HCT116 (cell line): ENCODE measurements at regions not wholly inside any gene's neighbourhood (a gene's known extent, or its start where the extent isn't known, plus 50 kb on each side); places are given as distances from the start of the nearest gene placed in this dataset.

Source experiments
- ATAC-seq: fragments of 200-7000 bp; cut with Tn5 transposase; 2 replicates; pipeline ENCODE4 v1.9.1; 2020; ENCODE audit warnings: mild to moderate bottlenecking, moderate library complexity
- BruUV-seq: library from RNA; stranded (reverse); fragments of 400-500 nt; replicated peaks from 2 replicates; lab custom pipeline; 2021; lab: Mats Ljungman, UMichigan
- CTCF ChIA-PET: fragments of 300-600 bp; sonication (Branson Sonifier 250); formaldehyde crosslinking; loops from one replicate; lab custom pipeline; 2021; ENCODE audit warnings: antibody characterized with exemption; lab: Charles Lee
- POLR2A ChIA-PET: fragments of 300-600, 350-600 bp; sonication (Branson Sonifier 250); formaldehyde crosslinking; loops from one replicate; lab custom pipeline; 2021; ENCODE audit warnings: antibody characterized with exemption; lab: Charles Lee
- RAD21 ChIA-PET, 2 experiments: fragments of 300-600 bp; sonication (Branson Sonifier 250); formaldehyde crosslinking; loops; one replicate each; lab custom pipeline; 2023; ENCODE audit warnings: low total read pairs in 2 of 2; ENCODE audit not compliant: uncharacterized antibody in 2 of 2, unreplicated experiment in 2 of 2, low non-redundant PET in 1 of 2; lab: Charles Lee
- DNase-seq: peaks from one replicate; pipeline ENCODE4 v3.0.0-alpha.2; 2010; ENCODE audit warnings: low read depth, low spot score
- H2AFZ ChIP-seq: fragments of 200-600 bp; shearing (Covaris generic), sonication (generic); 2 replicates; pipeline ENCODE4 v1.6.1; 2017; ENCODE audit warnings: low read depth, mixed run types, mixed read lengths, antibody characterized with exemption, low read length; ENCODE audit not compliant: poor library complexity, severe bottlenecking
- H3K27ac ChIP-seq: 2 replicates; pipeline ENCODE4 v1.5.1; 2012; ENCODE audit warnings: low read depth, low read length
- H3K27me3 ChIP-seq: fragments of 200-600 bp; sonication (generic); 2 replicates; pipeline ENCODE4 v1.6.1; 2016; ENCODE audit warnings: mixed run types, low read length, mixed read lengths; ENCODE audit not compliant: insufficient read depth
- H3K36me3 ChIP-seq, 2 experiments: fragments of 200-500 bp in 1 of 2; fragments of 200-600 bp in 1 of 2; sonication (Bioruptor generic) in 1 of 2; sonication (generic) in 1 of 2; 2 replicates each; pipeline versions ENCODE4 v1.5.1 to v1.6.1; 2014 to 2016; ENCODE audit warnings: low read length in 2 of 2, inconsistent platforms in 1 of 2, mixed read lengths in 1 of 2, mixed run types in 1 of 2; ENCODE audit not compliant: insufficient read depth in 2 of 2, control insufficient read depth in 1 of 2
- H3K4me1 ChIP-seq, 2 experiments: fragments of 200-600 bp in 1 of 2; sonication (generic) in 1 of 2; 2 replicates each; pipeline versions ENCODE4 v1.5.1 to v1.6.1; 2012 to 2017; ENCODE audit warnings: low read length in 2 of 2, inconsistent platforms in 1 of 2, mild to moderate bottlenecking in 1 of 2, mixed read lengths in 1 of 2, mixed run types in 1 of 2, moderate library complexity in 1 of 2; ENCODE audit not compliant: insufficient read depth in 2 of 2, control insufficient read depth in 1 of 2
- H3K4me2 ChIP-seq: fragments of 200-600 bp; sonication (generic); 2 replicates; pipeline ENCODE4 v1.6.1; 2017; ENCODE audit warnings: mixed run types, low read length, mixed read lengths
- H3K4me3 ChIP-seq, 2 experiments: fragments of 200-600 bp in 1 of 2; sonication (generic) in 1 of 2; replicated peaks in 1 of 2; 2 replicates each; pipeline ENCODE4 v1.5.1; 2011 to 2016; ENCODE audit warnings: low read length in 2 of 2, control low read depth in 1 of 2, low read depth in 1 of 2, mild to moderate bottlenecking in 1 of 2, mixed read lengths in 1 of 2, mixed run types in 1 of 2
- H3K79me2 ChIP-seq: fragments of 200-600 bp; sonication (generic); 2 replicates; pipeline ENCODE4 v1.6.1; 2017; ENCODE audit warnings: mild to moderate bottlenecking, mixed run types, low read length, moderate library complexity, mixed read lengths; ENCODE audit not compliant: insufficient read depth
- H3K9ac ChIP-seq: fragments of 200-600 bp; sonication (generic); 2 replicates; pipeline ENCODE4 v1.6.1; 2016; ENCODE audit warnings: low read length, mixed read lengths
- H3K9me2 ChIP-seq: fragments of 200-600 bp; sonication (generic), shearing (Covaris generic); 2 replicates; pipeline ENCODE4 v1.6.1; 2017; ENCODE audit warnings: mixed run types, mild to moderate bottlenecking, moderate library complexity; ENCODE audit not compliant: insufficient read depth
- H3K9me3 ChIP-seq, 2 experiments: fragments of 200-500 bp in 1 of 2; fragments of 200-600 bp in 1 of 2; sonication (Bioruptor generic) in 1 of 2; sonication (generic) in 1 of 2; 2 replicates each; pipeline ENCODE4 v1.6.1; 2014 to 2017; ENCODE audit warnings: low read length in 2 of 2, mixed read lengths in 2 of 2, inconsistent platforms in 1 of 2, low read depth in 1 of 2, mild to moderate bottlenecking in 1 of 2, mixed run types in 1 of 2, moderate library complexity in 1 of 2; ENCODE audit not compliant: control insufficient read depth in 1 of 2, insufficient read depth in 1 of 2
- H4K20me1 ChIP-seq: fragments of 200-600 bp; sonication (generic), shearing (Covaris generic); 2 replicates; pipeline ENCODE4 v1.6.1; 2017; ENCODE audit warnings: mixed run types, mild to moderate bottlenecking, moderate library complexity; ENCODE audit not compliant: insufficient read depth
- ATF3 ChIP-seq: IDR thresholded peaks from 2 replicates; pipeline ENCODE4 v1.6.1; 2012
- CBX3 ChIP-seq: IDR thresholded peaks from 2 replicates; pipeline ENCODE4 v1.6.1; 2012; ENCODE audit warnings: low read depth
- CEBPB ChIP-seq: IDR thresholded peaks from 2 replicates; pipeline ENCODE4 v1.6.1; 2012; ENCODE audit warnings: low read depth
- EGR1 ChIP-seq: IDR thresholded peaks from 2 replicates; pipeline ENCODE4 v1.6.1; 2012; ENCODE audit warnings: low read depth
- ELF1 ChIP-seq: IDR thresholded peaks from 2 replicates; pipeline ENCODE4 v1.6.1; 2012; ENCODE audit warnings: low read depth, borderline replicate concordance
- EZH2 ChIP-seq: fragments of 200-600 bp; sonication (generic); IDR thresholded peaks from 2 replicates; pipeline ENCODE4 v1.6.1; 2017; ENCODE audit warnings: antibody characterized with exemption, mixed run types
- FOSL1 ChIP-seq: IDR thresholded peaks from 2 replicates; pipeline ENCODE4 v1.6.1; 2012; ENCODE audit warnings: low read depth
- RAD21 ChIP-seq: IDR thresholded peaks from 2 replicates; pipeline ENCODE4 v1.6.1; 2012; ENCODE audit warnings: low read depth, mild to moderate bottlenecking
- SP1 ChIP-seq: IDR thresholded peaks from 2 replicates; pipeline ENCODE4 v1.6.1; 2012; ENCODE audit warnings: low read depth
- SRF ChIP-seq: IDR thresholded peaks from 2 replicates; pipeline ENCODE4 v1.6.1; 2012; ENCODE audit warnings: low read depth
- TCF7L2 ChIP-seq: IDR thresholded peaks from 2 replicates; pipeline ENCODE4 v1.7.0; 2011; ENCODE audit warnings: borderline replicate concordance, inconsistent platforms; ENCODE audit not compliant: insufficient read depth, insufficient read length; ENCODE audit errors: extremely low read depth
- ZNF274 ChIP-seq: fragments of 200-500 bp; sonication (Bioruptor generic); IDR thresholded peaks from 2 replicates; pipeline ENCODE4 v1.6.1; 2014; ENCODE audit warnings: mild to moderate bottlenecking, low read depth, low read length, inconsistent platforms
- intact Hi-C: fragments of 100-400 bp; cut with micrococcal nuclease; formaldehyde crosslinking; loops from 2 replicates; pipeline ENCODE4 v1.10.0; 2022
- TF ChIP-seq, protein P1 (sequence below), 3 experiments: fragments of 200-600 bp in 1 of 3; sonication (generic) in 1 of 3; IDR thresholded peaks in 2 of 3; conservative IDR thresholded peaks in 1 of 3; 2 replicates each; pipeline ENCODE4 v1.5.1; 2012 to 2017; ENCODE audit warnings: low read depth in 2 of 3, low read length in 2 of 3, antibody characterized with exemption in 1 of 3, borderline replicate concordance in 1 of 3, control low read depth in 1 of 3, mild to moderate bottlenecking in 1 of 3, mixed read lengths in 1 of 3, mixed run types in 1 of 3, moderate library complexity in 1 of 3; ENCODE audit not compliant: insufficient read depth in 1 of 3
- TF ChIP-seq, protein P2 (sequence below): IDR thresholded peaks from 2 replicates; pipeline ENCODE4 v1.6.1; 2012
- TF ChIP-seq, protein P3 (sequence below): IDR thresholded peaks from 2 replicates; pipeline ENCODE4 v1.6.1; 2011; ENCODE audit warnings: mild to moderate bottlenecking, low read length, moderate library complexity; ENCODE audit not compliant: insufficient replicate concordance; ENCODE audit errors: extremely low read depth

- Histone ChIP-seq H3K4me3 (peak overlapping the region; percentile 19 to 35), H3K27ac (no peak overlapping the region), H3K4me2 (peak overlapping the region; percentile 45), H3K9me2 (no peaks in the 10 kb centered on the region), H3K27me3 (peaks cover 15% of the 10 kb centered on the region; the same call in 1 of the 2 replicates), H4K20me1 (no peaks in the 10 kb centered on the region), H3K4me1 (peaks cover 3 to 4% of the 10 kb centered on the region in 2 experiments; a peak in 2 of 4 replicates), H3K79me2 (no peaks in the 10 kb centered on the region), H3K36me3 (no peaks in the 10 kb centered on the region), H3K9me3 (no peaks in the 10 kb centered on the region), H2AFZ (peak overlapping the region; percentile 57), H3K9ac (no peak overlapping the region)
- TF ChIP-seq, protein P1, sequence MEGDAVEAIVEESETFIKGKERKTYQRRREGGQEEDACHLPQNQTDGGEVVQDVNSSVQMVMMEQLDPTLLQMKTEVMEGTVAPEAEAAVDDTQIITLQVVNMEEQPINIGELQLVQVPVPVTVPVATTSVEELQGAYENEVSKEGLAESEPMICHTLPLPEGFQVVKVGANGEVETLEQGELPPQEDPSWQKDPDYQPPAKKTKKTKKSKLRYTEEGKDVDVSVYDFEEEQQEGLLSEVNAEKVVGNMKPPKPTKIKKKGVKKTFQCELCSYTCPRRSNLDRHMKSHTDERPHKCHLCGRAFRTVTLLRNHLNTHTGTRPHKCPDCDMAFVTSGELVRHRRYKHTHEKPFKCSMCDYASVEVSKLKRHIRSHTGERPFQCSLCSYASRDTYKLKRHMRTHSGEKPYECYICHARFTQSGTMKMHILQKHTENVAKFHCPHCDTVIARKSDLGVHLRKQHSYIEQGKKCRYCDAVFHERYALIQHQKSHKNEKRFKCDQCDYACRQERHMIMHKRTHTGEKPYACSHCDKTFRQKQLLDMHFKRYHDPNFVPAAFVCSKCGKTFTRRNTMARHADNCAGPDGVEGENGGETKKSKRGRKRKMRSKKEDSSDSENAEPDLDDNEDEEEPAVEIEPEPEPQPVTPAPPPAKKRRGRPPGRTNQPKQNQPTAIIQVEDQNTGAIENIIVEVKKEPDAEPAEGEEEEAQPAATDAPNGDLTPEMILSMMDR (IDR thresholded peaks at IDR 0.05 in 2 of 3, conservative IDR thresholded peaks at IDR 0.05 in 1 of 3; ENCODE audit: borderline replicate concordance in 1 of 3, insufficient read depth in 1 of 3, low read depth in 2 of 3, low read length in 2 of 3) = peak; percentile 4 to 50 (median 41); a peak in 4 of 6 replicates
- no peak for TF ChIP-seq SP1
- POLR2A ChIA-PET = no interaction called here
- BruUV-seq = no TSS peak
- intact Hi-C loops = loop anchor here (5.0 kb wide), 1 partner anchor 636 kb away; no protein-coding TSS in a partner anchor
- ATAC-seq (peak; percentile 87), DNase-seq (no peak)
- CTCF ChIA-PET = no interaction called here
- RAD21 ChIA-PET = no interaction called here
These were observed 164.5 kb downstream of the PTH2R start for GRCh38 chr2:208570851-208571763.

GRCh38 chr2:208571764-208572131 is 165.2 kb downstream of the PTH2R start:
- intact Hi-C loops = loop anchor here (5.0 kb wide), 1 partner anchor 636 kb away; no protein-coding TSS in a partner anchor
- Histone ChIP-seq H3K9me2 (no peaks in the 10 kb centered on the region), H3K4me2 (peak overlapping the region; percentile 45; the same call in 1 of the 2 replicates), H3K9ac (no peak overlapping the region), H3K79me2 (no peaks in the 10 kb centered on the region), H3K36me3 (no peaks in the 10 kb centered on the region), H3K27me3 (peaks cover 15% of the 10 kb centered on the region; the same call in 1 of the 2 replicates), H2AFZ (peak overlapping the region; percentile 57), H3K27ac (no peak overlapping the region), H3K4me1 (peaks cover 3 to 4% of the 10 kb centered on the region in 2 experiments; a peak in 2 of 4 replicates), H3K9me3 (no peaks in the 10 kb centered on the region), H3K4me3 (no peak overlapping the region), H4K20me1 (no peaks in the 10 kb centered on the region)
- ChIA-PET CTCF (interaction anchor here (0.8 kb wide), 1 partner anchor 86 kb away, joined by 3 read pairs; no protein-coding TSS in a partner anchor), POLR2A (no interaction called here), RAD21 (no interaction called here)
- DNase-seq (no peak), ATAC-seq (no peak)
- BruUV-seq = no TSS peak
- TF ChIP-seq TCF7L2 (no peak), ZNF274 (no peak), ATF3 (no peak), ELF1 (no peak), RAD21 (no peak), EGR1 (no peak), SRF (no peak), EZH2 (no peak), CEBPB (no peak), FOSL1 (no peak), CBX3 (no peak)
- TF ChIP-seq, protein P2, sequence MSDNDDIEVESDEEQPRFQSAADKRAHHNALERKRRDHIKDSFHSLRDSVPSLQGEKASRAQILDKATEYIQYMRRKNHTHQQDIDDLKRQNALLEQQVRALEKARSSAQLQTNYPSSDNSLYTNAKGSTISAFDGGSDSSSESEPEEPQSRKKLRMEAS = no peak
- TF ChIP-seq, protein P3, sequence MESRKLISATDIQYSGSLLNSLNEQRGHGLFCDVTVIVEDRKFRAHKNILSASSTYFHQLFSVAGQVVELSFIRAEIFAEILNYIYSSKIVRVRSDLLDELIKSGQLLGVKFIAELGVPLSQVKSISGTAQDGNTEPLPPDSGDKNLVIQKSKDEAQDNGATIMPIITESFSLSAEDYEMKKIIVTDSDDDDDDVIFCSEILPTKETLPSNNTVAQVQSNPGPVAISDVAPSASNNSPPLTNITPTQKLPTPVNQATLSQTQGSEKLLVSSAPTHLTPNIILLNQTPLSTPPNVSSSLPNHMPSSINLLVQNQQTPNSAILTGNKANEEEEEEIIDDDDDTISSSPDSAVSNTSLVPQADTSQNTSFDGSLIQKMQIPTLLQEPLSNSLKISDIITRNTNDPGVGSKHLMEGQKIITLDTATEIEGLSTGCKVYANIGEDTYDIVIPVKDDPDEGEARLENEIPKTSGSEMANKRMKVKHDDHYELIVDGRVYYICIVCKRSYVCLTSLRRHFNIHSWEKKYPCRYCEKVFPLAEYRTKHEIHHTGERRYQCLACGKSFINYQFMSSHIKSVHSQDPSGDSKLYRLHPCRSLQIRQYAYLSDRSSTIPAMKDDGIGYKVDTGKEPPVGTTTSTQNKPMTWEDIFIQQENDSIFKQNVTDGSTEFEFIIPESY = no peak
